OCI-LY3 (cell line): ENCODE measurements at regions not wholly inside any gene's neighbourhood (a gene's known extent, or its start where the extent isn't known, plus 50 kb on each side); places are given as distances from the start of the nearest gene placed in this dataset.

Experiments
- CTCF ChIP-seq: fragments of 200-600, 300-600 bp; sonication (generic); IDR thresholded peaks from 2 replicates; pipeline ENCODE4 v1.5.1; 2014; ENCODE audit warnings: antibody characterized with exemption, low read length, low read depth
- EZH2phosphoT487 ChIP-seq: fragments of 200-600 bp; shearing (Covaris generic); IDR thresholded peaks from 2 replicates; pipeline ENCODE4 v1.6.1; 2018; ENCODE audit warnings: antibody characterized with exemption, mixed run types, low read depth

GRCh38 chr1:30166174-30166573 lies 557.2 kb downstream of the MATN1 start:
- TF ChIP-seq CTCF (no peak), EZH2phosphoT487 (no peak)
